ENCODE measurements at regions not wholly inside any gene's neighbourhood (a gene's known extent, or its start where the extent isn't known, plus 50 kb on each side); places are given as distances from the start of the nearest gene placed in this dataset.

GRCh38 chr20:24064915-24065314, 76.3 kb upstream of the GGTLC1 start:
- TF ChIP-seq CTCF (IDR thresholded peaks at IDR 0.05), result no peak
- no peak for TF ChIP-seq POLR2A (IDR thresholded peaks at IDR 0.05)
- no peak for TF ChIP-seq EP300 (IDR thresholded peaks at IDR 0.05)
- TF ChIP-seq POLR2AphosphoS5 (IDR thresholded peaks at IDR 0.05), result no peak

Data from gastroesophageal sphincter (tissue), 3 donors.